ENCODE measurements at regions not wholly inside any gene's neighbourhood (a gene's known extent, or its start where the extent isn't known, plus 50 kb on each side); places are given as distances from the start of the nearest gene placed in this dataset.
"Not testable (repeated sequence)": the region's sequence is repeated elsewhere in the genome, so short reads cannot be mapped to it uniquely, and the experiment has no call there.

DNA sequence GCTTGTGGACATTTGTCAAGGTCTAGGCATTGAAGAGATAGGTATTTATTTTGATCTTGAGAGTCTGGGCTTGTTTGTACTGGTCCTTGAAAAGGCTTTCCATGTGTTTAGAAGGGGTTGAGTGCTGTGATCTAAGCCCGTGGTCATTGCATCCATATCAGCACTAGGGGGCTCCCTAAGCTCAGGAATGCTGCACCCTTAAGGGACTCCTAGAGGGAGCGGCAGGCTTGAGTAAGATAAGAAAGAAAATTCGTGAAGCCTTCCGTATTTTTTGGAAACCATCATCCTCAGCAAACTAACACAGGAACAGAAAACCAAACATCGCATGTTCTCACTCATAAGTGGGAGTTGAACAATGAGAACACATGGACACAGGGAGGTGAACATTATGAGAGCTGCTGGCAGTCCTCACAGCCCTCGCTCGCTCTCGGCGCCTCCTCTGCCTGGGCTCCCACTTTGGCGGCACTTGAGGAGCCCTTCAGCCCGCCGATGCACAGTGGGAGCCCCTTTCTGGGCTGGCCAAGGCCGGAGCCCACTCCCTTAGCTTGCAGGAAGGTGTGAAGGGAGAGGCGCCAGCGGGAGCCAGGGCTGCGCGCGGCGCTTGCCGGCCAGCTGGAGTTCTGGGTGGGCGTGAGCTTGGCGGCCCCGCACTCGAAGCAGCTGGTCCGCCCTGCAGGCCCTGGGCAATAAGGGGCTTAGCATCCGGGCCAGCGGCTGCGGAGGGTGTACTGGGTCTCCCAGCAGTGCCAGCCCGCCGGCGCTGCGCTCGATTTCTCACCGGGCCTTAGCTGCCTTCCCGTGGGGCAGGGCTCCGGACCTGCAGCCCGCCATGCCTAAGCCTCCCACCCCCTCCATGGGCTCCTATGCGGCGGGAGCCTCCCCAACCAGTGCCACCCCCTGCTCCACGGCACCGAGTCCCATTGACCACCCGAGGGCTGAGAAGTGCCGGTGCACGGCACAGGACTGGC, 201.2 kb upstream of the PCDH18 start:
- DNase-seq: not testable (repeated sequence)

DNA sequence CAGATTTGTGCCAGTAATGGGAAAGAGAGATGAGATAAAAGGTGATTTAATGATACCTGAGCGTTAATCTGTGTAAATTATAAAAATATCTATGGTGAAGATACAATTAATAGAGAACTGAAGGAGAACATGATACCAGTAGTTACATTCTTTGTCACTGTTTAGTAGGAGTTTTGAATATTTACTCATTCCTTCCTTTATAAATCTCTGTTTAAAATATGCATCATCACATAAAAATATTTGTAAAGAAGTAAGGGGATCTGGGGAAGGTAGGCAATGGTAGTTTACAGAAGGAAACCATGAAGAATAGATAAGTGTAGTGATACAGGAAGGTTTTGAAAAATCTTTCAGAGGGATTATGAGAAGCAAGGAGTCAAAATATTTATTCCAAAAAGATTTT, 190.6 kb upstream of the PCDH18 start:
- no peak for DNase-seq

DNA sequence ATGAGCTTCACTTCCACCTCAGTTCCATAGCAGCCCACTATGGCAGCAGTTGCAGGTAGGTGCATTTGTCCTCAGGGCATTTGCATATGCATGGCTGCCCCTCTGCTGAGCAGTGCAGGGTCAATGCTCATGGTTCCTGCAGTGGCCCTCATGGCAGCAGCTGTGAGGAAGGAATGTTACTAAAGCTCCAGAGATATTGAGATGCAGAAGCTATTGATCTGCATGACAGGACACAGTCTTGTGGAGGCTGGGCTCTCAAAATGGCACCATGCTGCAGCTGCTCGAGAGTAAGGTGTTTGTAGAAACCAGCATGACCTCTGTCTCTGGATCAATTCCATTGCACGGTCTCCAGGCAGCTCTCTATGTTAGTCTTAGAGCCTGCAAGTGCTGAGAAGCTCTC, 179.2 kb upstream of the PCDH18 start:
- no peak for DNase-seq

DNA sequence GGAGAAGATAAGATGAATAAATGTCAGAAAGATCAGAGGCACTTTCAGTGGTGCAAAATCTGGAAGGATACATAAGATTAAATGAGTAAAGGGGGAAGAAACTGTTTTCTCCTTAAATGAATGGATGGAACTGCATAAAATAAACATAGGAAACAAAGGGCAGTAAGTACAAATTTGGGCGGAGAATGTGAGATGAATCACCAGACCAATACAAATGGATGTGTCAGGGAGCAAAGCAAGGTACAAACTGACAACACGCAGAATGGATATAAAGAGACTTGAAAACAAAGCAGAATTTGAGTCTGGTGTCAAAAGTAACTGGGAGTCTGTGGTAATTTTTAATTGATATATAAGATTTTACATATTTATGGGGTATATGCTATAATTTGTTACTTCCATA, 175.3 kb upstream of the PCDH18 start:
- DNase-seq: no peak

DNA sequence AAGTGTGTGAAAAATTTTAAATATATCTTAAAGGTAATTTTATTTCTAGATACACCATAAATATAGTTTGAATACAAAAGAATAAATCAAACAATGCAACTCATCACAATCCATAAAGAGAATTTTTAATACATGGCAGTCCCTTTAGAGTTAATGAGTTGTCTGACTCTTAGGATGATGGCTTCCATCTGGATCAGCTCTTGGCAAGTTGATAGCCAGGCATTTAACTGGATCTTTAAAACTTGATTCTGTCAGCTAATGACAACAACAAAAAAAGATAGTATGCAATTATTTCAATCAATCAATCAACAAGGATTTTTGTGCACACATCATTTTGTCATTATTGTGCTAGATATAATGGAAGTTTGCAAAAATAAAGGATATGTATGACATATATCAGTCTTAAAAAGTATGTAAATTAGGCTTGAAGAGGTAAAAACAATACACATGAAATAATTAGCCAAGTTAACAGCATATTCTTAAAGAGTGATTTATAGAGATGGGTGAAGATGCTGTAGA, 174.9 kb upstream of the PCDH18 start:
- no peak for DNase-seq

DNA sequence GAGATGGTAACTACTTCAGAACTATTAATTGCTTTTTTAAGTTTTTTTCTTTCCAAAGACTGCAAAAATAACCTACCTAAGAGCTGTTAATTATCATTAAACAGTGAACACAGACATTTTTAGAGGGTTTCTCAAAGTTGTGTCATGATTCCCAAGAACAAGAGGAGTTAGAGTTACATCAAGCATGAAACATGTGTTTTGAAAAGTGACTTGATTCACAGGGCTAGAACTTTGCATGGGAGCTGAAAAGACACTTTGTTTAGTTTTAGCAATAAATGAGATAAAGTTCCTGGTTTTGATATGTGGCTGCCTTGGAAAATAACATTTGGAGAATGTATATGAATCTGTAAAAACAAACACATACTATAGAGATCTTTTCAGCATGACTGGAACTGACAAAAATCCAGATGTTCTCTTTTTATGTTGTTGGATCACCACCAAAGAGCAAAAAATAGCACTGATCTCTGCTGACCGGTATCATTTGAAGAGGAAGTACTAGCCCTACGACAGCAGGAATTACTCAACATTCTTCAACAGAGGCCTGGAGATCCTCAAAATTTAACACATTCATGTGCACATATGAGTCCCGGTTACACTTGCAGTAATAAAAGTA, 173.0 kb upstream of the PCDH18 start:
- DNase-seq: no peak

DNA sequence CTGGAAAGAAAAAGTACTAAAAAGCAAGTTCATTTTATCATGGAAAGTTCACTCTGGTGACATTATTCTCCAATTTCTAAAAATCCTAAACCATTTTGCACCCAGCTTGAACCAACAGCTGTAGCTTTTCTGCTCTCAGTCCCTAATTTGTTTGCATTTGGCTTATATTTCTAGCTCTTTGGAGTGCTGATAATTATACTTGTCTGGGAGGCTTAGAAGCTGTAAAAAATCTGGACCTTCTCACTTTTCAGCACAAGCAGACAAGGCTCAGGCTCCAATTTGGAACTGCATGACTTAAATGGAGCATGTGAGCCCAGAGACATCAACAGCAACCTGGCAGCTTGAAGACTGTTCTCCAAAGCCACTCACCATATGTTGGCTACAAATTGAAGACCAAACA, 170.9 kb upstream of the PCDH18 start:
- no peak for DNase-seq

DNA sequence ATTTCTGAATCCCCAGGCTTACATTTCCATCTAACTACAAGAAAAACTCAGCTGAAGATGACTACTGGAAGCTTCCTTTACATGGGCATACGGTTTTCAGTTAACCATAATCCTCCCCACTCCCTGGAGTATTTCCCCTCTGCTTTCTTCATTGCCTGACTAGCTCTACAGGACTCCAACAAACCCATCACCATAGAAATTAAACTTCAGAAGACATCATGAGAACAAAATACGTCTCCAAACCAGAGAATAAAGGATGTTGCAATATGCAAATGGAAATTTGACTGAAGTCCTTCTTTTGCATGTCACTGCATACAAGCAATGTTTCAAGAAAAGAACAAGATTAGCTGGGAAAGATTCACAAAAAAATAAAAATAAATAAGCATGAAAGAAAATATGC, 170.2 kb upstream of the PCDH18 start:
- DNase-seq: no peak

DNA sequence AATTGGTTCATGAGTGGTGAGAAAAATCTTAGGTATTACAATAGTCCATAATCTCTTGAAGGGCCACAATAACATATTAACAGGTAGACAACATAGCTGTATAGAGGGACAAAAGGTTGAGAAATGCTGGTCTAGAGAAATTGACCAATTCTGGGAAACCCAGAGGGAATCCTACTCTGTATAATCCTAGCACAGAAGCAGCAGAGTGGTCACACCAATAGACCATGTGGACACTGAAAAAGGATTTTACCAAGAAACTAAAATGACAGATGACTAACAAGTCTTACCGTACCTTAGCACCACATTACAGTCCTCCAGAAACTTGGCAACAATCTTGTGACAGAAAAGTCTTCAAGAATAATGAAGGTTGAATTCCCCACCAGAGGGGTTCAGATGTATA, 169.1 kb upstream of the PCDH18 start:
- DNase-seq: no peak

DNA sequence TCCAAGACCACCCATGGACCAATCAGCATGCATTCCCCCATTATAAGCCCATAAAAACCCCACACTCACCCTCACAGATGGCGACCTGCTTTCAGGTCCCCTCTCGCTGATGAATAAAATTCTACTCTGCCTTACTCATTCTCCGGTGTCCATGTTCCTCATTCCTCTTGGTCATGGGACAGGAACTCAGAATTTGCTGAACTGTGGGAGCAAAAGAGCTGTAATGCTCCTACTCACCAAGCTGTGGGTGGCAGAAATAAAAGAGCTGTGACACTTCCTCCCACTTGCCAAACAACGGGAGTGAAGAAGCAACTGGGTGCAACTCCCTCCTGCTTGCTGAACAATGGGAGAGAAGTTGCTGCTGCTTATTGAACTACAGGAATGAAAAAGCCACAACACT, 168.5 kb upstream of the PCDH18 start:
- DNase-seq: no peak

DNA sequence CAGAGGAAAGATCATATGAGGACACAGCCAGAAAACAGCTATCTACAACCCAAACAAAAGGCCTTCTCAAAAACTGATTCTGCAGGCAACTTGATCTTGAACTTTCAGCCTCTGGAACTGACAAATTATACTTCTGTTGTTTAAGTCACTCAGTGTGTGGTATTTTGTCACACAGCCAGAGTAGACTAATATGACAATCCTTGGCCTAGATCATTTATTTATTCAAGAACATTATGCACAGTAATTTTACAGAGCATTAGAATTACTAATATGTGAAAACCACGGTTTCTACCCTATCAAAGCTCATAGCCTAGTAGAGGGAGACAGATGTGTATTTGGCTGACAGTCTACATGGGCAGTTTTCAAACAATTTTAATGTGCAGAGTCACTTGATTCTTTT, 167.8 kb upstream of the PCDH18 start:
- DNase-seq: no peak

DNA sequence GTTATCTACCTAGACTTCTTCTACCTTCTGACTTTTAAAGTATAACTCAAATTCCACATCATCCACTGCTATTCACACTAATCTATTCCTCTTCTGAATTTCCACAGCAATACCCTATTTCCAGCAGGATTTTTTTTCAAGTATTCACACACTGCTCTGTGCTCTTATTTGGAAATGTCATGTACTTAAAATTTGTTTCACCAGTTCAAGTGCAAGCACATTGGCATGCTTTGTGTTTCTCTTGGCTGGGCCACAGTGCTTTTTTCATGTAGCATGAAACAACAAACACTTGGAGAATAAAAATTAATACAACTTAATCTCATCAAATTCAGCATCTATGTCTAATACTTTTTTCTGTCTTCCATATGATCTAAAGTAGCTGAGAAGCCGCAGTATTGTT, 161.8 kb upstream of the PCDH18 start:
- no peak for DNase-seq

DNA sequence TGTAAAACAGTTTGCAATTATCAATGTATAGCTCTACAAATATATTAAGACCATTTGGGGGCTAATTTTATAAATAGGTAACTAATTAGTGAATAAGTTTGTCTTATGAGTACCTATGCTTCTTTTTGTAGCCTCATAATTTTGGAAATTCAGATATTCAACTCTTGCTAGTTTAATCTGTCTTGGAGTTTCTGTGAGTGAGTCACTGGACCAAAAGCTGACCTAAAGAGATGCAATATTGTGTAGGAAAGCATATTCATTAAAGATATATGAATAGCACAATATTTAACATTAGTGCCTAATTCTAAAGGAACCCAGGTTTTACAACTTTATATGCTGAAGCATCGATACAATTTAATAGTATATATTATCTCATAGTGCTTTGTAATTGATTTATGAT, 161.3 kb upstream of the PCDH18 start:
- no peak for DNase-seq

DNA sequence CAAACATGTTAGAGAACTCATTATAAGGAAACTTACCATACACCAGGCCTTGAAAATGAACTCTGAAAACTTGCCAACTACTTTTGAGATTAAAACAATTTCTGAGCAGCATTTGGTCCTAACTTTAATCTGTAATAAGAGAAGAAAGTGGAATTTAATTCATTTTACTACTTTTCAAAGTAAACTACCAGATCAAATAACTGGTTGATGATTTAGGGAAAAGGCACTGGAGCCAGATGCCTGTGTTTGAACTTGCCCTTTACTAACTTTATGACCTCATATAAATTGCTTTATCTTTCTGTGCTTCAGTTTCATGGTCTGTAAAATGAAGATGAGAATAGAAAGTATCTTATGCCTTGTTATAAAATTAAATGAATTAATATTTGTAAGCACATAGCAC, 159.9 kb upstream of the PCDH18 start:
- no peak for DNase-seq

DNA sequence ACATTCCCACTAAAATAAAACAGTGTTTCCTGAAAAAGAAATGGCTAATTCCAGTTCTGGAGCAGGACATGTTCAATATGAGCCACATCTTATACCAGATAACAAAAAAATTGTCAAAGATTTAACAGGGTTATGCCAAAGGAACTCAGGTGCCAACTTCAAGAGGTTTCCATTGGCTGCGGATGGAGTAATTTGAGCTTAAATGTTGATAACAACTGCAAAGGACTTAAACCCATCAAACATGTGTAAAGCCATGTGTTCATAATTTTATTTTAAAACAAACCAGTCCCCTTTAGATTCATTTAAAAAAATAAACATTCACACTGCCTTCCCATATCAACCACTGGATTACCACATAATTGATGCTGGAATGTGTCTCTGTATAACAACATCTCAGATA, 156.4 kb upstream of the PCDH18 start:
- DNase-seq: no peak

DNA sequence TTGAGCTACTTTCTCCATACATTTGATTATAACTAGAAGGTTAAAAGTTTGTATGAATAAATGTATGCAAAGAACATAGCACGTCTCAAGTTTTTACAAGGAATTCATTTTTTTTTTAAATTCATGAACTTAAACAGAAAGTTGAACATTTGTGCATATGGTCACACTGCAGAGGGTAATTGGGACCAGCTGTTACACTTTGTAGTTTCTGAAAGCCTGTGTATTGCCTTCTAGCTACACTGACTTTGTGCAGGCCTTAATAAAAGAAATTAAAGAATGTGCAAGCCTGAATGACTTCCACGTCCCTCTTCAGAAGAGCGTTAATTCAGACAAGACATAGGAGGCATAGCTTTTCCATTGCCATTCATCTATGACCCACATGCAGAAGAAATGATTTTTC, 153.1 kb upstream of the PCDH18 start:
- no peak for DNase-seq

DNA sequence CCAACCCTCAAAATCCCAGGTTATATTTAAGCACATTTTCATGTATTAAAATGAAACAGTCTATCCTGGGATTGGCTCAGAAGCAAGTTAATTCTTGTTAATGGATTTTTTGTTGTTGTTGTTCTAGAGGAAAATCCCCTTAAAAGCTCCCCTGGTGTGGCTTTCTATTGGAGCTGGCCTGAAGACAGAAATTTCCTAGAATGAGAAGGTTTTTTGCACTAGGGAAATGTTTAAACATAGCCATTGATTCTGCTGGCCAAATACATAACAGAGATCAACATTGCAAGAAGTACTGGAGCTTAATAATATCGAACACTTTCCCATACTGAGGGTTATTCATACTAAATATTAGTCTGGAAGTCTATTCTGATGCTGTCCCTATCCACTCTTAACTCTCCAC, 148.8 kb upstream of the PCDH18 start:
- DNase-seq: no peak

DNA sequence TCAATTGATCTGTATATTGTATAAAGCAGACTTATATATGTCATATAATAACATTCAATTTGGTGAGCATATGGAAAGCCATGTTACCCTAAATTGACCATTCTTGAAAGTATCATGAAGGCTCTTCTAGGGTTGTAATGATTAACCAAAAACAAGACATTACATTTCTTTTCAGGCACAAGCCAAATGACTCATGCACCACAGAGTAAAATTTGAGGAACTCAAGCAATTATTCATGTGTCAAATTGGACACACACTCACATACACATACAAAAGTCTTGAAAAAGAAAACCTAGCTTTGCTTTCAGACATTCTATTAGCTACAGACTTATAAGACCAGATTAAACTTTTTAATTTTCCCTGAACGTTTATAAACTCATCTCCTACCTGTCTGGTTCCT, 146.5 kb upstream of the PCDH18 start:
- no peak for DNase-seq

DNA sequence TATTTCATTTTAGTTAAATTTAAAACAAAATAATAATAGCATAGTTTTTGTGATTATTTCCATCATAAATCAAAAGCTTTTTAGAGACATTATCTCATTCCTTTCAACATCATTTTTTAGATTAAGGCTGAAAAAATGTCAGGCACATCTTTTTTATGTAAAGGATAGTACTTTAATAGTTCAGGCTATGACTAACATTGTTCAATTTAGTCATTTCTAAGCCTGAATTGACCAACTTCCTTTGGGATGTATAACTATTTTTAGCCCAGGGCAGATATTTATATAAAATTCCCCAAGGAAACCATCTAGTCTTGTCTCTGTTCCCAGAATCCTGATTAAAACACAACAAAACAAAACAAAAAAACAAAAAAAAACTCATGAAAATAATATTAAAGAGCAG, 145.6 kb upstream of the PCDH18 start:
- no peak for DNase-seq

DNA sequence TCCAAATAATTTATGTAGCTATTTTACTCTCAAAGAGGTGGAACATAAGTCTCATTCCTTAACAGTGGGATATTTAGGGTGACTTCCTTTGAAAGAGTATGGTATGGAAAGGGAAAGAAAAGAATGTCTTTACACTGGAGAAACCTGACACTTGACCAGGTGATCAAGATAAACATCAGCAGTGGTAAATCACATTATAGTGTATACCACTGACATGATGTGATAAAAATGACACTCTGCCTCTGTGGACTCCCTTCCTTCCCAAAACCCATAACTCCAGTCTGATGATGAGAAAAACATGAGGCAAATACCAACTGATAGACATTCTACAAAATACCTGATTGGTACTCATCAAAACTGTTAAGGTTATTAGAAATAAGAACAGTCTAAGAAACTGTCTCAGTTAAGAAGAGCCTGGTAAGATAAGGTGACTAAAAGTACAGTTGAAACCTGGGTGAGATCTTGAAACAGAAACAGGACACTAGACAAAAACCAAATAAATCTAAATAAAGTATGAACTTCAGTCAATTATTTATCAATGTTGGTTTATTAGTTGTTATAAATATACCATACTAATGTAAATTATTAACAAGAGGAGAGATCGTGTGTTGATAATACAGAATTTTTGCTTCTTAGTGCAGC, 144.2 kb upstream of the PCDH18 start:
- no peak for DNase-seq

DNA sequence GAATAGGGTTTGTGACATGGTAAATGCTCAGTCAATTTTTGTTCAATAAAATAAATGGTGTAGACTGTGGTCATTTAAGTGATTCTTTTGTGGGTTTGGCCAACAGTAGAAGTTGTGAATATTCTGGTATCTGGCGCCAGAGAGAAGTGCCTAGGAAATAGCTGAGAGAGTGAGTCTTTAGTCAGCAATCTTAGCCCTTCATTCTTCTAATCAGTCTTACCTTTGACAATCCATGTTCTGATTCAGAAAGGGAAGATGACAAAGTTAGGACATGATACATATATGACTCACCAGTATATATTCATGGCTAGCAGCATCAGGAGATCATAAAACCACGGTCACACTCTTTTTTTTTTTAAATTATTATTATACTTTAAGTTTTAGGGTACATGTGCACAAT, 141.8 kb upstream of the PCDH18 start:
- DNase-seq: no peak

DNA sequence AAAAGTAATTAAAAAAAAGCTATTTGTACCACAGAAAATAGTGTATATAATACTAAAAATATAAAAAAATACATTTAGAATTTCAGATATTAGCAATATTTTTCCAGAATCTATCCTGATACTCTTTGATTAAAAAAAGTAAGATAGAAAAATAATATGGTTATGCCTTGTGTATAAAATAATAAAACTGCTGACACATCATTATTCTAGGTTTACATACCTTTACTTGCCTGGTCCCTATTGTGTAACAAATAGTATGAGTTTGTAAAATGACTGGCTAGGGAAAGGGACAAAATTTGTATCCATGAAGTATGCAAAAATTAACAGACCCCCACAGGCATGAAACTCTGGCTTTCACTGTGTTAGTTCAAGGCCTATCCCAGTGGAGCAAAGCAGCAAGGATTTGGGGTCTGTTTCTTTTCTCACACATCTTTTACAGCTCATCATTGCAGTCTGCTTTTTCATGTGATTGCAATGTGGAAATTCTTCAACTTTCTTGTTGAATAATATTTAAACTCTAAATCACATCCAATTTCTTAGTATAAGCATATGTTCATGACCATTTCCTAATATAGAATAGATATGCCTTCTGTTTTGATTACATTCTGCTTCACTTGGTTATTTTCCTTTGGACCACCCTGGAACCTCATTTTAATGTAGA, 136.7 kb upstream of the PCDH18 start:
- no peak for DNase-seq

DNA sequence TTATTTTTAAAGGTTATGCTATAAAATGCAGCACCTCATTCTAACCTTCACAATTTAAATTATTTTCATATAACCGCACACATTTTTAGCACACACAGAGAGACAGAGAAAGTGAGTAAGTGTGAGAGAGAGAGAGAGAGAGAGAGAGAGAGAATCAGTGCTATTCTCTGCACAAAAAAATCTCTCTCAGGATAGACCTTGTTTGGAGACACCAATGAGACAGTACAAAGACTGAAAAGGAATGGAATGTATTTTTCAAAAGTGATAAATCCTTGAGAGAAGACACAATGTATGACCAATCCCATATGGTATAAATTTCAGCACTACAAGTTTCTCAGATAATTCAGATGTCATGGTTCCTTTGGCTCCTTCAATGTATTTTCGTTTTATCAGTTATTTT, 132.1 kb upstream of the PCDH18 start:
- no peak for DNase-seq

DNA sequence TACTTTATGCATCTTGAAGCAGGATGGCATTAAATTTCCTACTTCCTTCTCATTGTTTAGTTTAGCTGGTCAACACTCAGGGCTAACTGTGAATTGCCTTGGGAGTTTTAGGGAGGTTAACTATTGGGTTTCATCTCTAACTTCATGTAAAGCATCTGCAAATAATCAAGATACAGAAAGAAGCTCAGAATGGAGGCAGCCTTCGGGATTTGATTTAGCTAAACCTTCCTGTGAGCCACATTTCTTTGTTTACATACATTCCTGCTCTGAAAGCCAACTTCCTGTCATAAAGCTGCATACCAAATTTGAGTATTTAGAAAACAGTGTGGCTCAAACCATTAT, 131.7 kb upstream of the PCDH18 start:
- no peak for DNase-seq
